ENCODE measurements at regions not wholly inside any gene's neighbourhood (a gene's known extent, or its start where the extent isn't known, plus 50 kb on each side); places are given as distances from the start of the nearest gene placed in this dataset.
A peak's percentile ranks its signal among the peaks of the same experiment; 100 is the strongest.

- WGBS, 2 donors = 17 to 19% methylated on average over 23 of the region's 23 CpGs
- TF ChIP-seq, protein P1, sequence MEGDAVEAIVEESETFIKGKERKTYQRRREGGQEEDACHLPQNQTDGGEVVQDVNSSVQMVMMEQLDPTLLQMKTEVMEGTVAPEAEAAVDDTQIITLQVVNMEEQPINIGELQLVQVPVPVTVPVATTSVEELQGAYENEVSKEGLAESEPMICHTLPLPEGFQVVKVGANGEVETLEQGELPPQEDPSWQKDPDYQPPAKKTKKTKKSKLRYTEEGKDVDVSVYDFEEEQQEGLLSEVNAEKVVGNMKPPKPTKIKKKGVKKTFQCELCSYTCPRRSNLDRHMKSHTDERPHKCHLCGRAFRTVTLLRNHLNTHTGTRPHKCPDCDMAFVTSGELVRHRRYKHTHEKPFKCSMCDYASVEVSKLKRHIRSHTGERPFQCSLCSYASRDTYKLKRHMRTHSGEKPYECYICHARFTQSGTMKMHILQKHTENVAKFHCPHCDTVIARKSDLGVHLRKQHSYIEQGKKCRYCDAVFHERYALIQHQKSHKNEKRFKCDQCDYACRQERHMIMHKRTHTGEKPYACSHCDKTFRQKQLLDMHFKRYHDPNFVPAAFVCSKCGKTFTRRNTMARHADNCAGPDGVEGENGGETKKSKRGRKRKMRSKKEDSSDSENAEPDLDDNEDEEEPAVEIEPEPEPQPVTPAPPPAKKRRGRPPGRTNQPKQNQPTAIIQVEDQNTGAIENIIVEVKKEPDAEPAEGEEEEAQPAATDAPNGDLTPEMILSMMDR (IDR thresholded peaks at IDR 0.05) = no peak
- no peak for TF ChIP-seq POLR2A (IDR thresholded peaks at IDR 0.05)
- DNase-seq (ENCODE audit: low spot score in 2 of 2) = no peak
- intact Hi-C loops (cut with DNase I; ENCODE audit: low total_unique reads) = no loop called here
- H3K4me3 ChIP-seq (ENCODE audit: low read depth, poor library complexity, severe bottlenecking) = no peak overlapping the region
These were observed 66.3 kb upstream of the GLI2 start for GRCh38 chr2:120669121-120669952.

- TF ChIP-seq POLR2A (IDR thresholded peaks at IDR 0.05) = no peak
- TF ChIP-seq, protein P1 (IDR thresholded peaks at IDR 0.05) = no peak
- DNase-seq (ENCODE audit: low spot score in 2 of 2) = peak in 1 of 2 donors; percentile 68
- WGBS, 2 donors = 49 to 67% methylated on average over 12 of the region's 12 CpGs
- no peak overlapping the region for H3K4me3 ChIP-seq (ENCODE audit: low read depth, poor library complexity, severe bottlenecking)
- intact Hi-C loops (cut with DNase I; ENCODE audit: low total_unique reads) = loop anchor here (10.0 kb wide), 1 partner anchor 145 kb away; no protein-coding TSS in a partner anchor
These were observed 65.7 kb upstream of the GLI2 start for GRCh38 chr2:120669971-120670370.

- intact Hi-C loops (cut with DNase I; ENCODE audit: low total_unique reads) = loop anchor here (10.0 kb wide), 1 partner anchor 146 kb away; no protein-coding TSS in a partner anchor
- DNase-seq (ENCODE audit: low spot score in 2 of 2) = peak in 1 of 2 donors; percentile 79
- H3K4me3 ChIP-seq (ENCODE audit: low read depth, poor library complexity, severe bottlenecking) = no peak overlapping the region
- WGBS, 2 donors = 68 to 77% methylated on average over 12 of the region's 12 CpGs
- TF ChIP-seq, protein P1 (IDR thresholded peaks at IDR 0.05) = no peak
- no peak for TF ChIP-seq POLR2A (IDR thresholded peaks at IDR 0.05)
These were observed 65.3 kb upstream of the GLI2 start for GRCh38 chr2:120670371-120670770.

DNA sequence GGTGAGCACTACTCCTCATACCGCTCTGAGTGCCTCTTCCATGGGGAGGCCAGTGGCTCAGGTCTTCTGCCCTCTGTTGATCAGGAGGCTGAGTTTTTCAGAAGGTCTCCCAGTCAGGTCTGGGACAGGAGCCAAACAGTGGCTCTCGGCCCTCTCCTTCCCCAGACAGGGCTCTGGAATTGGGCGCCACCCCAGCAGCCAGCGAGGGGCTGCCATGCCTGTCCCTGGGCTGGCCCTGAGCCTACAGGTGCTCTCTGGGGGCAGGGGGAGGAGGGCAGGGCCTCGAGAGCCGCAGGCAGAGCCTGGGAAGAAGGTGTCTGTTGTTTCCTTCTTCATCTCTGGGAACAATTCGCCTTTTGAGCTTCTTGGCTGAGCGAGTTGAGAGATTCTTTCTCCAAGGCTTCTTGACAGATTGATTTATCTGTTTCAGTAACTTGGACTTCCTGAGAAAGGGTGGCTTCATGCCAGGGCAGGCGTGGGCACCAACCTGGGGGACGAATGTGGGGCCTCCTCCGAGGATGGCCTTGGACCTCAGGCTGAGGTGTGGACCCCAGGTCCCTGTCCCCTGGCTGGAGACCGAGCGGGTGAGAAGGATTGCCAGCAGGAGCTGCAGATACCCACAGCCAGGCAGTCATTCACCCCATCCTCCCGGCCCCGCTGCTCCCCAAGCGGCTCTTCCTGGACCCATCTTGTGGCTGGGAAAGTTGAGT lies 64.7 kb upstream of the GLI2 start:
- no peak overlapping the region for H3K4me3 ChIP-seq (ENCODE audit: low read depth, poor library complexity, severe bottlenecking)
- peak in 1 of 2 donors; percentile 81 for DNase-seq (ENCODE audit: low spot score in 2 of 2)
- 52 to 56% methylated on average over 16 of the region's 16 CpGs for WGBS, 2 donors
- TF ChIP-seq, protein P1 (IDR thresholded peaks at IDR 0.05) = no peak
- TF ChIP-seq POLR2A (IDR thresholded peaks at IDR 0.05) = no peak
- intact Hi-C loops (cut with DNase I; ENCODE audit: low total_unique reads) = loop anchor here (10.0 kb wide), 1 partner anchor 146 kb away; no protein-coding TSS in a partner anchor

DNA sequence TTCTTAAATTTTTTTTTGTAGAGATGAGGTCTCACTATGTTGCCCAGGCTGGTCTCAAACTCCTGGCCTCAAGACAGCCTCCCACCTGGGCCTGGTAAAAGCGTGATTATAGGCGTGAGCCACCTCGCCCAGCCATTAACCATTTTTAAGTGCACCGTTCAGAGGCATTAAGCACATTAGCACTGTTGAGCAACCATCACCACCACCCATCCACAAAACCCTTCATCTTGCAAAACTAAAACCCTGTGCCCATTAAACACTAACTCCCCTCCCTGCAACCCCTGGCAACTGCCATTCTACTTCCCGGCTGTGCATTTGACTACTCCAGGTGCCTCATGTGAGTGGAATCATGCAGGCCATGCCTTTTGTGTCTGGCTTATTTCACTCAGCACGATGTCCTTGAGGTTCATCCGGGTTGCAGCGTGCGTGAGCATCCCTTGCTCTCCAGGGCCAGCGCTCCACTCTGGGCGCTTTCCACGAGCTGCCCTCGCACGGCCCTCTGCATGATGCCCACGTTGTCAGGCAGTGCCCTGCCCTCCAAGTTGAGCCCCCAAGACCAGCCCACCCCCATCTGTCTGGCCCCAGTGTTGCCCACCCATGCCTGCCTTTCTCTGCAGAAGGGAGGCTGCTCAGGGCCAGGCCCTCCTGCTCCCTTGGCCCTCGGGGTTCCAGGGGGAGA lies 63.0 kb upstream of the GLI2 start:
- WGBS, 2 donors = 87% methylated on average over 15 to 16 of the region's 16 CpGs
- no peak for TF ChIP-seq POLR2A (IDR thresholded peaks at IDR 0.05)
- TF ChIP-seq, protein P1 (IDR thresholded peaks at IDR 0.05) = no peak
- no peak overlapping the region for H3K4me3 ChIP-seq (ENCODE audit: low read depth, poor library complexity, severe bottlenecking)
- no peak for DNase-seq (ENCODE audit: low spot score in 2 of 2)
- intact Hi-C loops (cut with DNase I; ENCODE audit: low total_unique reads) = loop anchor here (10.0 kb wide), 1 partner anchor 148 kb away; no protein-coding TSS in a partner anchor
